A549 (cell line): ENCODE measurements at regions not wholly inside any gene's neighbourhood (a gene's known extent, or its start where the extent isn't known, plus 50 kb on each side); places are given as distances from the start of the nearest gene placed in this dataset.

Source experiments
- CTCF ChIP-seq: fragments of >200 bp; sonication (Bioruptor Twin); formaldehyde crosslinking; IDR thresholded peaks from 3 replicates; pipeline ENCODE4 v1.5.1; 2016
- EHMT2 ChIP-seq: fragments of 200-600 bp; sonication (generic); IDR thresholded peaks from 2 replicates; pipeline ENCODE4 v1.6.1; 2016; ENCODE audit warnings: antibody characterized with exemption, low read depth, mild to moderate bottlenecking, moderate library complexity
- KDM5A ChIP-seq: fragments of 200-600 bp; sonication (generic); IDR thresholded peaks from 2 replicates; pipeline ENCODE4 v1.6.1; 2016; ENCODE audit warnings: antibody characterized with exemption, mild to moderate bottlenecking
- MAX ChIP-seq: IDR thresholded peaks from 2 replicates; pipeline ENCODE4 v1.6.1; 2012
- PBX3 ChIP-seq: IDR thresholded peaks from 2 replicates; pipeline ENCODE4 v1.6.1; 2012
- POLR2A ChIP-seq: IDR thresholded peaks from 2 replicates; pipeline ENCODE4 v1.6.1; 2012; ENCODE audit warnings: mild to moderate bottlenecking, low read length

GRCh38 chr13:76379341-76380105, 506.7 kb downstream of the KCTD12 start:
- TF ChIP-seq CTCF (no peak), KDM5A (no peak), PBX3 (no peak), EHMT2 (no peak), POLR2A (no peak), MAX (no peak)
